ENCODE measurements at regions not wholly inside any gene's neighbourhood (a gene's known extent, or its start where the extent isn't known, plus 50 kb on each side); places are given as distances from the start of the nearest gene placed in this dataset.

GRCh38 chr11:122267602-122268001 lies 151.6 kb upstream of the BLID start:
- TF ChIP-seq CTCF (IDR thresholded peaks at IDR 0.05; ENCODE audit: insufficient read depth, low read depth, low read length) (no peak), EZH2 (IDR thresholded peaks at IDR 0.05; ENCODE audit: insufficient read depth, low read length) (no peak)

All from astrocyte (in vitro differentiated cells and primary cell).